T47D (cell line): ENCODE measurements at regions not wholly inside any gene's neighbourhood (a gene's known extent, or its start where the extent isn't known, plus 50 kb on each side); places are given as distances from the start of the nearest gene placed in this dataset.

ENCODE experiments used
- DNase-seq, 2 experiments: peaks; one replicate each; pipeline versions ENCODE4 v3.0.0 to v3.0.0-alpha.2; 2011 to 2012; ENCODE audit warnings: low read depth in 1 of 2, low spot score in 1 of 2
- JUND ChIP-seq: IDR thresholded peaks from 2 replicates; pipeline ENCODE4 v1.6.1; 2012; ENCODE audit warnings: low read depth
- in situ Hi-C: cut with HindIII; loops from 2 replicates; pipeline ENCODE4 v1.10.0; 2016; ENCODE audit warnings: low sequenced_read_pairs, low pct_unique_long_range_greater_than_20kb

GRCh38 chr4:114728426-114728825 lies 129.8 kb downstream of the UGT8 start:
- in situ Hi-C loops, result no loop called here
- DNase-seq, result no peak
- TF ChIP-seq JUND, result no peak

DNA sequence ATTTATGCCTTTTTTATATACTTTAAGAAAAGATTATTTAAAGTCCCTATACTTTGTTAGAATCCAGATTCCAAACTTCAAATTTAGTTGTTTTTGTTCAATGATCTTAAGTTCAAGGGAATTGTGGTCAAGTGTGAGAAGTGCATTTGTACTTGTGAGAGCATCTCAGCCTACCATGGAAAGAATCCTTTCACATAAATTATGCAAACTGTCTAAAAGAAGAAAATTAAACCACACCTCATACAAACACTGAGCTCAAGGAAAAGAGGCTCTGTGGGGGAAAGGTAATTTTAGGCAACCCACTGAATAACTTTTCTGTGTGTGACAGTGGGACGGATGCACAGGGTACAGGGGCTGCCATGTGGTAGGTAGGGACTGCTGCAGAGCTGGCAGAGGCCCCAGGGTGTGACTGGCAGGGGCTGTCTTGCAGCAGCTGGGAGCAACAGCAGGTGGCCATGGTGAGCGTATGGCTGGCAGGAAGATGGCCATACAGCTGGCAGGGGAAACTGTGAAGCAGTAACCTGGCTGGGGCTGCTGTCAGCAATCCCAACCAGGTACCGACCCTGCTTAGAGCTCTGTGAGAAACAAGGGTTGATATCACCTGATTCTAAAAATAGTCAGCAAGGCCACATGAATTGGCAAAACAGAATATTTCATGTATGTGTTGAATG lies 130.6 kb downstream of the UGT8 start:
- TF ChIP-seq JUND, result no peak
- in situ Hi-C loops, result no loop called here
- no peak for DNase-seq

DNA sequence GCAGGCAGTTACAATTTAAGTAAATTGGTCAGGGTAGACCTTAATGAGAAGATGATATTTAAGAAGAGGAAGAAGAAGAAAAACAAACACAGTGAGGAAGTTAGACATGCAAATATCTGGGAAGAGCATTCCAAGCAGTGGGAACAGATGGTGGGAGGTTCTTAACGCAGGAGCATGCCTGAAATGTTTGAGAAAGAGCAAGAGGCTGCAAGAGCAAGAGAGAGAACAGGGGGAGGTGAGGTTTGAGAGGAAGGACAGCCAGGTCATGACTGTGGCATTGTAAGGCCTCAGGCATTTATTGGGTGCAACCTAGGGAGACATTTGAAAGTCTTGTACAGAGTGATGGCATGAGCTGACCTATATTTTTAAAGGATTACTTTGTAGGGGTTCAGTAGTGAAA lies 136.0 kb downstream of the UGT8 start:
- DNase-seq, result peak in 1 of 2 experiments; percentile 3
- no peak for TF ChIP-seq JUND
- in situ Hi-C loops, result no loop called here

DNA sequence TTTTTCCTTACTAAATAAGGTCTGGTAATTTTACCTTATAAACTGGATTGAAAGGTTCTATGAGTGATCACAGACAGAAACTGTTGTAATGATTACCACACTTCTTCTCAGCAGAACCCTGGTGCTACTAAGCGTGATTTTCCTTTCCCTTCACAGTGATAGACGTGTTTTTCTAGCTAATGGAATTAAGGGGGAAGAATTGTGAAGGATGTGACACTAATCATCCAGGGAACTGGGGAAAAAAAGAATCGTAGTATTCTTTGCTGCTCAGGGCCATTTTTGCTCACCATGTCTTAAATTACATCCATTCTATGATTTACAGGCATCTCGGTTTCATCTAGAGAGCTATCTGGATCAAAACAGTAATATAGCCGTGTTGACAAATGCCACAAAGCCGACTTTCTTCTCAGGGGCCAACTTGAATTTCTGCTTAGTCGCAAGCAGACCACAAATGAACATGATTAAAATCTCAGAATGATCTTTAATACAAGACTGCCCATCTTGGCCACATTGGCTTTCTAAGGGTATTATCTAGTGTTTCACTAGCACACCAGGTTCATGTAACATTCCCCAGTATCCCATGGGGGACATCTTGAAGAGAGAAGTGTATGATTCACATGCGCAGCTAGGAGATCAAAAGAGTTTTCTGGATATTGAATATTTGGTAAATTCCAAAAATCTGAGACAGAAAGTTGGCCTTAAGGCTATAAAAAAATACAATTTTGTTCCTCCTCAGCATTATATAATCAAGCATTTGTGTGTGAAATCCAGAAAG lies 154.0 kb downstream of the UGT8 start:
- TF ChIP-seq JUND, result no peak
- in situ Hi-C loops, result no loop called here
- DNase-seq, result no peak

- in situ Hi-C loops, result no loop called here
- no peak for TF ChIP-seq JUND
- DNase-seq, result no peak
Measured at GRCh38 chr4:114754616-114755015, 156.0 kb downstream of the UGT8 start.

- no peak for TF ChIP-seq JUND
- DNase-seq, result no peak
- in situ Hi-C loops, result no loop called here
Measured at GRCh38 chr4:114758066-114758465, 159.5 kb downstream of the UGT8 start.

- in situ Hi-C loops, result no loop called here
- no peak for DNase-seq
- TF ChIP-seq JUND, result no peak
Measured at GRCh38 chr4:114768501-114768900, 169.9 kb downstream of the UGT8 start.

DNA sequence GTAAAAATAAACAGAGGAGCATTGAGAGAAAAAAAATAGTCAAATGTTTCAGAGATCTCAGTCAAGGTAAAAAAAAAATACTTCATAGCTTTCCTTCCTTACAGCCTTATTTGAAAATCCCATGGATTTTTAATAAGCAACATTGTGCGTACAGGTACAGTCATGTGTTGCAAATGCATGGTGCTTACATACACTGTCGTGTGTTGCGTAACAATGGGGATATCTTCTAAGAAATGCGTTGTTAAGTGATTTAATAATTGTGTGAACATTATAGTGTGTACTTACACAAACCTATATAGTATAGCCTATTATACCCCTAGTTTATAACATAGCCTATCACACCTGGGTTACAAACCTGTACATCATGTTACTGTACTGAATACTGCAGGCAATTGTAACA lies 172.0 kb downstream of the UGT8 start:
- DNase-seq, result no peak
- in situ Hi-C loops, result no loop called here
- TF ChIP-seq JUND, result no peak

GRCh38 chr4:114773339-114773738 lies 174.7 kb downstream of the UGT8 start:
- in situ Hi-C loops, result no loop called here
- no peak for DNase-seq
- no peak for TF ChIP-seq JUND
